GM12865 (cell line): ENCODE measurements at regions not wholly inside any gene's neighbourhood (a gene's known extent, or its start where the extent isn't known, plus 50 kb on each side); places are given as distances from the start of the nearest gene placed in this dataset.

ENCODE experiments used
- DNase-seq: peaks from one replicate; pipeline ENCODE4 v3.0.0; 2010; ENCODE audit warnings: low read depth
- H3K4me3 ChIP-seq: 2 replicates; pipeline ENCODE4 v1.5.1; 2011; ENCODE audit warnings: mild to moderate bottlenecking, low read depth, low read length, control low read depth
- TF ChIP-seq, protein P1 (sequence below): IDR thresholded peaks from 2 replicates; pipeline ENCODE4 v1.5.1; 2011; ENCODE audit warnings: low read length, control low read depth, low read depth, inconsistent platforms; ENCODE audit not compliant: insufficient read depth; ENCODE audit errors: missing control alignments

DNA sequence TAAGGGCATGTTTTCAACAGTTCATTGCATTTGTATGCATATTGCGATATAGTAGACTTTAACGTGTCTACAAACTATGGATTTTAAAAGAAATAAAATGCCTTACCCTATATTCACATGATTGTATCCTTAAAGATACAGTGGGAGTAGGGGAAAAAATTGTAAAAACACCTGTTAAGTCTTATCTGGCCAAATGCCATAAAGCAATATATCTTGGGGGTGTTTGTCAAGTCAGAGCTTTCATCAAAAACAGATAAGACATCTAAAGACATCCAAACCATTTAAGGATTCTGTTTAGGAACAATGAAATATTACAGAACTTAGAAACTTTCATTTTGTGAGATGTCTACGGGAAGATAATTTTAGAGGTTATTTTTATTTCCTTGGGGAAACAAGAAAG lies 152.3 kb downstream of the AASDH start:
- DNase-seq: no peak
- TF ChIP-seq, protein P1, sequence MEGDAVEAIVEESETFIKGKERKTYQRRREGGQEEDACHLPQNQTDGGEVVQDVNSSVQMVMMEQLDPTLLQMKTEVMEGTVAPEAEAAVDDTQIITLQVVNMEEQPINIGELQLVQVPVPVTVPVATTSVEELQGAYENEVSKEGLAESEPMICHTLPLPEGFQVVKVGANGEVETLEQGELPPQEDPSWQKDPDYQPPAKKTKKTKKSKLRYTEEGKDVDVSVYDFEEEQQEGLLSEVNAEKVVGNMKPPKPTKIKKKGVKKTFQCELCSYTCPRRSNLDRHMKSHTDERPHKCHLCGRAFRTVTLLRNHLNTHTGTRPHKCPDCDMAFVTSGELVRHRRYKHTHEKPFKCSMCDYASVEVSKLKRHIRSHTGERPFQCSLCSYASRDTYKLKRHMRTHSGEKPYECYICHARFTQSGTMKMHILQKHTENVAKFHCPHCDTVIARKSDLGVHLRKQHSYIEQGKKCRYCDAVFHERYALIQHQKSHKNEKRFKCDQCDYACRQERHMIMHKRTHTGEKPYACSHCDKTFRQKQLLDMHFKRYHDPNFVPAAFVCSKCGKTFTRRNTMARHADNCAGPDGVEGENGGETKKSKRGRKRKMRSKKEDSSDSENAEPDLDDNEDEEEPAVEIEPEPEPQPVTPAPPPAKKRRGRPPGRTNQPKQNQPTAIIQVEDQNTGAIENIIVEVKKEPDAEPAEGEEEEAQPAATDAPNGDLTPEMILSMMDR: no peak
- no peak overlapping the region for H3K4me3 ChIP-seq

GRCh38 chr4:56234098-56234497 lies 153.2 kb downstream of the AASDH start:
- TF ChIP-seq, protein P1: no peak
- DNase-seq: no peak

GRCh38 chr4:56231410-56231809 lies 155.9 kb downstream of the AASDH start:
- TF ChIP-seq, protein P1: no peak
- no peak for DNase-seq
- no peak overlapping the region for H3K4me3 ChIP-seq

More at GRCh38 chr4:56234098-56234497, 153.2 kb downstream of the AASDH start:
- no peak overlapping the region for H3K4me3 ChIP-seq

DNA sequence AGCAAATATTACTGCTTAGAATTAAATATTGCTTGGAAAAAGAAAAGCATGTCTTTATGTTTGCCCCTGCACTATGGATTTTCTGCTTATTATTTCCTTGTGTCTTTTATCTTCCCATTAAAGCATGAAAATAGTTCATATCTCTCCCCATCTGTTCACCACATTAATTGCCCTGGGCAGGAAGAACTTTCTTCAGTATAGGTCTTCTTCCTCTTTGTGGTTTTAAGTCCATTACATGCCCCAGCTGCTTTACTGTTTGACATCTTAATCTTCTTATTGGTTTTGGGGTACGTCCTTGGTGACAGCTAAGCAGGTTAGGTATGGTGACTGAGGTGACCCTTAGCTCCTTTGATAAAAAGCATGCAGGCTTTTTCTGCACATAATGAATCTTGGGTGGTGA lies 157.3 kb downstream of the AASDH start:
- no peak for DNase-seq
- TF ChIP-seq, protein P1: no peak
- no peak overlapping the region for H3K4me3 ChIP-seq

DNA sequence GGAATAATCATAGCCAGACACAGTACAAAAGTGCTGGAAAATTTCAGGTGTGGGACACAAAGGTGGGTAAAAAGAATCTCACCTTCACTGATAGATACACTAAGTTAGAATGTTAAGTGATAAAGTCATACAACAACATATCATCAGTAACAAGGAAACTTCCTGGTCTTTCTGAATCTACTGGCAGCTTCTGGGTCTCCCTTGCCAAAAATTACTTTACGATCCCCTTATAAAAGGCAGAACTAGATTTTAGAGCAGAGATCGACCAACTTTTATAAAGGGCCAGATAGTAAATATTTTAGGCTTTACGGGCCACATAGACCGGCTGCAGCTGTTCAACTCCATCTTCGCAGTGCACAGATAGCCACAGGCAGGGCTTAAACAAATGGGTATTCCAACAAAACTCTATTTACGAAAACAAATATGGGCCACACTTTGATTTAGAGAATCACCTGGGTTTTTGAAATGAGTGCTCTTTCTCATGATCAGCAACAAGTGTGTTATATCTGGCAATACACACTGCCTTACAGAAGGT lies 159.9 kb downstream of the AASDH start:
- TF ChIP-seq, protein P1: no peak
- no peak overlapping the region for H3K4me3 ChIP-seq
- no peak for DNase-seq

- DNase-seq: no peak
- H3K4me3 ChIP-seq: no peak overlapping the region
- TF ChIP-seq, protein P1: no peak
Measured at GRCh38 chr4:56226579-56226978, 160.7 kb downstream of the AASDH start.

DNA sequence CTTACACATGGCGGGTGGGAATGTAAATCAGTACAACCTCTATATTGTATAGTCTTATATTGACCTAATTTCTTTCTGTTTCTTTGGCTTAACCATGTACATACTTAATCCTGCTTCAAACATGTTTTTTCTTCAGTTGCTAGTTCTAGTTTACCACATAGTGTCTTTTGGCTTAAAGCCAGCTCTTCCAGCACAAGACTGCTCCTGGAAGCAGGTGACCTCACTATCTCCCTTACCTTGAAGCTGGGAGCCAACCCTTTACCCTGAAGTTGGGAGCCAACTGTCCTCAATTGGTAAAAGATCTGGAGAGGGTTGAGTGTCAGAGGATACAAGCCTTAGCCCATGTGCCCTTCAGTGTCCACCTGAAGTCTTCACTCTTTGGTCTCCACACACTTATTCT lies 162.7 kb downstream of the AASDH start:
- no peak for DNase-seq
- H3K4me3 ChIP-seq: no peak overlapping the region
- TF ChIP-seq, protein P1: no peak
